ENCODE measurements at regions not wholly inside any gene's neighbourhood (a gene's known extent, or its start where the extent isn't known, plus 50 kb on each side); places are given as distances from the start of the nearest gene placed in this dataset.

DNA sequence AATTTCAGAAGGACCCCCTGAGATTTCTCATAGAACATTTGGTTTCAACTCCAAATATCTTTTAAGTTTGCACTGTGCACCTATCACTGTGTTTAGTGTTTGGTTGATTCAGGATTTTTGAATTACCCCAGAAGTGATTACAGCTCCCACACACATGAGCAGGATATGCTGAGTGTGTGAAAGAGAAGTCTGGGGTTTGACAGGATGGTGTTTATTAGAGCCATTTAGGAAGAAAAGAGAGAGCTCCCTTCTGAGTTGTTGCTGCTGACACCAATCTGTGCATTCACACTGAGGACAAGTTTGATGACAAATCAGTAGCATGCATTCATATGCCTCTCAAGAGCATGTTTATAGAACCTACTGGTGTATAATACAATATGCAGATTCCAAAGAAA is 118.1 kb downstream of the RPL22L1 start:
- no peak for DNase-seq

DNA sequence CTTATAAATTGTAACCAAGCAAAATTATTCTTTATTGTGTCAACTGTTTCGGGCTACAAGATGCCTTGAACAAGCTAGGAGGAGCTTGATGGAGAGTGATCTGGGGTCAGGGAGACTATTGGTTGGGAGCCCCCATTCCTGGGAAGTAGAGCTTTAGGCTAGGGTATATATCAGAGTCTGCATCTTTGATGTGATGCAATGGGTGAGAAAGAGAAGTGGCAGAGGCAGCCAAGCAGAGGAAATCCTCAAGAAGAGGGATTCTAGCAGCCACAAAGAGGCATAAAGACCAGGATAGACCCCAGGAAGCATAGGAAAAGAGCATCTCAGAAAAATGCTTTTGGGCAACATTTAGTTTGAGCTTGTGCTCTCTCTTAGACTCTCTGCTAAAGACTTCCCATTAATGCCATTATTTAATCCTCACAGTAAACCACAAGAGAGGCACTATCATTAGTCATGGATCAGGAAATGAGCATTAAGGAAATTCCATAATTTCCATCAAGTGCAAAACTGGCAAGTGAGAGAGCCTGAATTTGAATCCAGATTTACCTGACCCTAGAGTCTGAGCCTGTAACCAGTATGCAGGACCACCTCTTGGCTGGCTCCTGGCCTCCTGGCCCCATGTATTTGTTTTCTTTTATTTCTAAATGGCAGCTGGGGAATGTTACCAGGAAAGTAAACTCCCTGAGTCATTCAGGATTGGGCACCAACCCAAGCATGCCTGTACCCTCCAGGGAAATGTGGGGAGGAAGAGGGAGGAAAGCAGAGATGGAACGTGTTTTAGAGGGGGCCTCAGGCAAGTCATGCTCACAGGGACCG is 118.7 kb downstream of the RPL22L1 start:
- DNase-seq, result no peak

DNA sequence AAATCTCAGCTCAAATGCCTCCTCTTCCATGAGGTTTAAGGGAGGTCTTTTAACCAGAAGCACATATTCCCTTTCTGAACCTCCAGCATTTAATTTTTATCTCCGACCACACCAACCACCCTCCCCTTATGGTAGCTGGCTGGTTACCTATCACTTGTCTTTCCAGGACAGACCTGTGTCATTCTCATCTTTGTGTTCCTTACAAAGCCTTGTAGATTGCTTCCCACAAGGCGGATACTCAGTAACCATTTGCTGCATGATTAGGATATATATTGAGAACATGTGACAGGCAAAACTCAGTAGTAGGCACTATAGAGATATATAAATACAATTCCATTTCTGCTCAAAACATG is 119.5 kb downstream of the RPL22L1 start:
- DNase-seq, result no peak

DNA sequence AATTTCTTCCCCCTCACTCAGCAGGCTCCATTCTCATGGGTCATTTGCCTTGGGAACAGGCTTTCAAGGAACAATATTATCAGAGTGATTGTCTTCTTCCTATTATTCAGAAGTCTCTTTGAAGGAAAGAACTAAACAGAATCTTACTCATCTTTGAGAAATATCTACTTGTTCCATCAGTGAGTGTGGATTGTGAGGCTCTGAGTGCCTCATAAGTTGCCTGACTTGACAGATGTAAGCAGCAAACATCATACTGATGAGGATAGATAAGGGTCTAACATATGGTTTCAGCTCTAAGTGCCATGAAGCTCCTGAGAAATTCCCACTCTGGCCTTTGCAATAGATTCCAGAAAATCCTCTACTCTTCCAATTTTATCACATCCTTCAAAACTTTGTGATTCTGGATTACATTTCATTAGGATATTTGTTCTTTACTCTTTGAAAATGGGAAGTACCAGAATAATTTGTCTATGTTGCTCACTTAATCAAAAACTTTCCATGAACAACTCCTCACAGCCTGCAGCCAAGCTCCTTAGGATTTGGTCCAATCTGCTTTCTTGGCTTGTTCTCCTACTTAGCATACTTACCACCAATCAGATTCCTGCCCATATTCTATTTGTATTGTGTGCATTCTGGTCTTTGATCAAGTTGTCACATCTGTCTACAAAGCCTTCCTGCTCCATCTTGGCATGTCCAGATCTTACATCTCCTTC is 120.1 kb downstream of the RPL22L1 start:
- no peak for DNase-seq

DNA sequence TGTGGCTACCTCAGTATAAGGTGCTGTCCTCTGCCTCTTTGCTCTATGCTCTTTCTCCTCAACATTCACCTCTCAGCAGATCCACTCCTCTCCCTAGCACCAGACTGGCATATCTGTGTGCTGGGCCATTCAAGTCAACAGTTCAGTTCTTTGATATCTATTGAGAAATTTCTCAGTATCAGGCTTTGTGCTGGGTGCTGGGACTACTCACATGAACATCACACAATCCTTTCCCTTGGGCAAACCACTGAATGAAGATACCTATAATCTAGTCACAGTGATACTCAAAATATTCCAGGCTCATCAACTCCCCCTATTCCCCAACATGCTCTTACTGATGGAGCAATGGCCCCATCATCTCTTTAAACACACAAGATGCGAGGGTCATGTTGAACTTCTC is 120.8 kb downstream of the RPL22L1 start:
- no peak for DNase-seq

DNA sequence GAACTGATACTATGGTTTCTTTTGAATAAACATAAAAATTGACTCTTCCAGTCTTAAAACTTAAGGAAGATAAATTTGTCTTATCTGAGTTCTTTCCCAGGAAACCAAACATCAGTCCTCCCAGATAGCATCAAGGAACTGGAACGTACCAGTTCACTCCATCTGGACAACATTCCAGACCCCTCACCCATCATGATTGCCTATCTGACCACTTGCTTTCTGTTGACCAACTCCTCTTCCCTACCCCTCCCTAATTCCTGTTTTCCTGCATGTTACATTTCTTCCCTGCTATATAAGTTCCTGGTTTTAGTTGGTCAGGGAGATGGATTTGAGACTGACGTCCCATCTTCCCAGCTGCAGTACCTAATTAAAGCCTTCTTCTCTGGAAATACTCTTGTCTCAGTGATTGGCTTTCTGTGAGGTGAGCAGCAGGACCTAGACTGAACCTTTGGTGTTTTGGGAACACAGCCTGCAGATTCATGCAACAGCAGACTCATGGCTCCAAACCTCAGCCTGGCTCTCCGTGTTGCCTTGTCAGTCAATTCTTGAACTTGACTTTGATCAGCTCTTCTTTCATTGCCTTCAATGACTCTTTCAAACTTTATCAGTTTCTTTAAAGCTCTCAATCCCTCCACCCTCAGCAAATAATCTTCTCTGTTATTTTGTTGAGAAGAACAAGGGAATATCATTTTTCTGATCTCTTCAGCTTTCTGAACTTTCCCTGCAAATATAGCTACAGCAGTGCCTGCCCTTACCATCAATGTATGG is 123.6 kb downstream of the RPL22L1 start:
- no peak for DNase-seq

DNA sequence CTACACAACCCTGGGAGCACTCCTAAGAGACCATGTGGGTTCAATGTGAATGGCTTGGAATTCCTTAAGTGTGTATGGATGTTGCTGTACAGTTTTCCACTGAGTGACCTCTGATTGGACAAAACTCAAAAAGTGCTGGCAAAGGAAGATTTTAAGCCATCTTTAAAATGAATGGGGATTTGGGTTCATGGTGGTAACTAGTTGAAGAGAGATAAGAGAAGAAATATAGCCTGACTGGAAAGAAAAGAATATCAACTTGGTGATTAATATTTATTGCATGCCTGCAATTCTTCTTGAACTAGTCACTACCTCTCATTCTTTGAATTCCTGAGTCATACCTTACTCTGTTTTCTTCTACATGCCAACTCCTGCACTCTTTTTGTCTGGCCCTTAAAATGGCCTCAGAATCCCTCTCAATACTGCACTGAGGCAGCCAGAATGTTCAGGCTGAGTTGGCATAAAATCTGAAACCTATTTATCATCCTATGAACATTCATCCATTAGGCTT is 124.7 kb downstream of the RPL22L1 start:
- DNase-seq, result no peak

DNA sequence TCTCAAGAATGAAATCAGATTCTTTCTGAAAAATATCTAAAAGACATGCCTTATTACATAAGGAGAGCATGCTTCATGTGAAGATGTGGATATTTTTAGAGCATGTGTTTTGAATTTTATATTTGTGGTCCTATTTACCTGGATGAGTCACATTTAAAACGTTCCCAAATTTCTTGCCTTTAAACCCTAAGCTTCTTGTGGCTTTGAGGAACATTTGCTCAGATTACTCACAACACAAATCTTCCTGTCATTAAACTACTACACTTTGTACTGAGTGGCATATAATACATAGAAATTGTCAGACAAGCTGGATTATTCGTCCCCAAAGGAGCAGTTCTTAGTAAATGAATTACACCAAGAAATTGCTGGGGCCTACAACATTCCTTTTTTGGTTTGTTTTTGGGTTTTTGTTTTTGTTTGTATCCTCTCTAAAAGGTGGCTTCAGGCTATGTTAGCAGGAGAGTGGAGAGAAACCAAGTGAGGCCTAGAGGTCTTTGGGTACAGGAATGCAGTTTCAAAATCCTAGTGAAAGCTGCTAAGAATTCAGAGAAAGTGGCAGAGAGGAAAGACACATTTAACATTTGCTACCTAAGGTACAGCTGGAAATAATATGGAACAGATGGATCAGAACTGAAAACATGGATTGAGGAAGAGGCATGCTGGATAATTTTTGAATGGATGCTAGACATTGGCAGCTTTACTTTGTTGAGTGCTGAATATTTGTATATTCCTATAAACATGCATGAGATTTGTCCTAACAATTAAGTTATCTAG is 128.1 kb downstream of the RPL22L1 start:
- DNase-seq, result no peak

DNA sequence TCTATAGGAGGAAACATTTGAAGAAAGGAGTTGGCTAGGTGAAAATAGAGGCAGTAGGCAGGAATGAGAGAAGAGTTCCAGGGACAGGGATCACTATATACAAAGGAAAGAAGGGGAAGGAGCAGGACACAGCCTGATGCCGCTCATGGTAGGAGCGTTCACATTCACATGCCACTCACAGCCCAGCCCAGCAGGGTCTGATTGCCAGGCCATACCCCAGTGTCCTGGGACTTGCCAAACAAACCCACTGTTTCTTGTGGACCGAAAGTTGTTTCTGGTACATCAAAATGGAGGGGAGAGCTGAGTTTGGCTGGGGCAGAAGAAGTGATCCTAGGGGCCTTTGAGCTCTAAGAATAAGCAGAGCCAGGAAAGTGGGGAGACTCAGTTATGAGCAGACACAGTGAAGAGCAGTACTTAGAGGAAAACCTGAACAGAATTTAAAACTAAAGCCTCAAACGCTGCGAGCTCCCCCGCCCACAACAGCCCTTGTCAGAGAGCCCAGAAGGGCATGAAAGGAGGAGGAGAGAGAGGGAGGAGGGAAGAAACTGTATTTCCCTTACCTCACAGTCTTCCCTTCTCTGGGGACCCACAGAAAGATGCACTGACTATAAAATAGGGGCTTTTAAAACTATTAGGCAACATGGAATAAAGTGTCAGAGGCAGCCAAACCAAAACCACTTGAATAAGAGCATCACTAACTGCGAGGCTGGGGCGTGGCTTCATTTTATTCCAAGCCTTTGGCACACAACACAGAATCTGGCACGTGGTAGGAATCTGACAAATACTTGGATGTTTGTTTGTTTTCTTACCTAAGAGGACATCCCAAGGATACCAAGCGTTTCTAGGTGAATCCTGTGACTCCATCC is 129.0 kb downstream of the RPL22L1 start:
- DNase-seq, result no peak

DNA sequence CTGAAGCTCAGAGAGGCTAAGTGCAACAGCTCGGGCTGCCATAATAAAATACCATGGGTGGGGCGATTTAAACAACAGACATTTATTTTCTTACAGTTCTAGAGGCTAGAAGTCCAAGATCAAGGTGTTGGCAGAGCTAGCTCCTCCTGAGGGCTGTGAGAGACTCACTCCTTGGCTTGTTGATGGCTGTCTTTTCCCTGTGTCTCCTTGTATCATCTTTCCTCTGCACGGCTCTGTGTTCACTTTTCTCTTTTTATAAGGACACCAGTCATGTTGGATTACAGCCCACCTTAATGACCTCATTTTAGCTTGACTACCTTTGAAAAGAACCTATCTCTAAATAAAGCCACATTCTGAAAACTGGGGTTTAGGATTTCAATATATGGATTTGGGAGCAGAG is 129.7 kb downstream of the RPL22L1 start:
- no peak for DNase-seq

DNA sequence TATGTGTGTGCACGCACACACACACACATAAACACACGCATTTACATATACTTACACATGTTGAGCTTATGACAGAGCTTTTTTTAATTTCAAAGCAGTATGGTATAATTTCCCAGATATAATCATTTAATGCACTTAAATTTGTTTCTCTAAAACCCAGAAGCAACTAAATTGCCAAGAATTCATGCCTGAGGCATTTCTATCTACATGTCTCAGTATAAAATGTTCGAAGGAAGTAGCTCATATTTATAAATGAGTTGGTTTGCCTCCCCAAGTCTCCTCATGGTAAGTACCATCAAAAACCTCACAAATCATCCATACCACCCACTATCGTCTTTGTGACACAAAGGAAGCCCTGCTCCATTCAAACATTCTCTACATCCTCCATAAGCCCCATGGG is 130.6 kb downstream of the RPL22L1 start:
- DNase-seq, result no peak

DNA sequence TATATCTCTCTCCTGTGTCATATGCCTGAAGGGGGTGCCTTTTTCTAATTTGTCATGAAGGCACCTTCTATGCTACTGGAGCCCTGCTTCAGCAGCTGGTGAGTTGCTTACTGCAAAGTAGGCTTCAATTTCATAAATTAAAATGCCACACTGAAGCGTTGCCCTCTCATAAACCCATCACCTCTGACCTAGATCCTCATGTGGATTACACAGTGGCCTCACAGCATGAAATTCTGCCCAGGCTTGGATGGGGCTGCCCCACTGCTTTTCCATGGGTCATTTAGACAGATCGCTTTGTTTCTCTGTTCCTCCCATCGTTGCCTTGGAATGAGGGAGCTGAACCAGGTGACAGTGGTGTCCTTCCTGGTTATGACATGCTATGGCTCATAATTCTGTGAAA is 131.2 kb downstream of the RPL22L1 start:
- DNase-seq, result no peak

DNA sequence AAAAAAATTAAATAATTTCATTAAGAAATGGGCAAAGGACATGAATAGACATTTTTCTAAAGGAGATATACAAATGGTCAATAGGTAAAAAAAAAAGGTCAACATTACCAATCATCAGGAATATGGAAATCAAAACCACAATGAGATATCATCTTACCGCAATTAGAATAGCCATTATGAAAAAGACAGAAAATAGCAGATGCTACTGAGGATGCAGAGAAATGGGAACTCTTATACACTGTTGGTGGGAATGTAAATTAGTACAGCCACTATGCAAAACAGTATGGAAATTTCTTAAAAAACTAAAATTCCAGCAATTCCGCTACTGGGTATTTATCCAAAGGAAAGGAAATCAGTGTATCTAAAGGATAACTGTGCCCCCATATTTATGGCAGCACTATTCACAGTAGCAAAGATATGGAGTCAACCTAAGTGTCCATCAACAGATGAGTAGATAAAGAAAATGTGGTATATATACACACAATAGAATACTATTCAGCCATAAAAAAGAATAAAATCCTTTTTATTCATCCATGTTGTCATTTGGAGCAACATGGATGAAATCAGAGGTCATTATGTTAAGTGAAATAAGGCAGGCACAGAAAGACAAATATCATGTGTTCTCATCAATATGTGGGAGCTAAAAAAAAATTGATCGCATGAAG is 132.4 kb downstream of the RPL22L1 start:
- no peak for DNase-seq

DNA sequence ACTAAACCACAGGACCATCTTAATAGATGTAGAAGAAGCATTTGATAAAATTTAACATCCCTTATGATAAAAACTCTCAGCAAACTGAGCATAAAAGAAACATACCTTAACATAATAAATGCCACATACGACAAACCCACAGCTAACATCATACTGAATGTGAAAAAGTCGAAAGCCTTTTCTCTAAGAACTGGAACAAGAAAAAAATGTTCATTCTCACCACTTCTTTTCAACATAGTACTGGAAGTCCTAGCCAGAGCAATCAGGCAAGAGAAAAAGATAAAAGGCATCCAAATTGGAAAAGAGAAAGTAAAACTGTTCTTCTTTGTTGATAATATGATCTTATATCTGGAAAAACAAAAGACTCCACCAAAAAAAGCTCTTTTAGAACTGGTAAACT is 134.2 kb downstream of the RPL22L1 start:
- DNase-seq, result no peak

DNA sequence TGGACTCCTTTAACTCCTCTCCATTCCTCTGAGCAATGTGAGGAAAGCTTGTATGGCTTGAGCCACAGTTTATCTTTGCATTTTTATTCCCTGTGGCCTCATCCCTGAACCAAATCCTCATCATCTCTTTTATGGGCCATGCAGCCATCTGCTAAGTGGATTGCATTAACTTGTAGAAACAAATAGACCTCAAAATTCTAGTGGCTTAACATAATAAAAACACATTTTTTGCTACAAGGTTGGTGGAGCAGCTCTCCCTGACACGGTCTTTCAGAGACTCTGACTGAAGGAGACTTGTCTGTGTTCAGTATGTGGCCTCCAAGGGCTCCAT is 135.3 kb downstream of the RPL22L1 start:
- DNase-seq, result no peak

DNA sequence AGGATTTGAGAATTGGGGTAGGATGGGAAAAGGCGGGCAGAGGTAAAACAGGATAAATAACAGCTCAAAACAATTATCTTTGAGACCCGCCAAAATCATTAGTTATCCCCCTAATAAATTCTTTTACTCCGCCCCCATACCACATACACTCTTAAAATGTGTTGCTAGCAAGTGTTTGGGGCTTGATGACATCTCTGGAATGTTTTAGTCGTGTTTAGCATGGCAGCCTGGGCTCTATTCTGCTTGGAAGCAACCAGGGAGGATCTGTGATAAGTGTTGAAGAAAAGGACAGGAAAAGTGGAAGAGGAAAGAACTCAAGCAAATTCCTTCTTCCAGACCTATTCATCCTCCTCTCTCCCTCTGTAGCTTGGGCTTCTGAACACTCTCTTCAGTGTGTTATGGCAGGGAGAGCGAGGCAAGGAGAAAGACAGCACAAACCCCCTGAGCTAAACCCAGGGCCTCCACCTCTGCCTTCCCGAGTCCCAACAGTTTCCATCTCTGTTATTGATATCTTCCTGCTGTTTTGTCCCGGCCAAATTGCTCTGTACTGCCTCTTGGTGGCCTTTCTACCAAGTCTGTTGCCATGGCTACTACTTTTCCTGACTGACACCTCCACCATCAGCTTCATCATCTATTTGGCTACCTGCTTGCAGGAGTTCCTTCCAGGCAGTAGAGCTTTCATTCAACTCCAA is 135.8 kb downstream of the RPL22L1 start:
- no peak for DNase-seq

DNA sequence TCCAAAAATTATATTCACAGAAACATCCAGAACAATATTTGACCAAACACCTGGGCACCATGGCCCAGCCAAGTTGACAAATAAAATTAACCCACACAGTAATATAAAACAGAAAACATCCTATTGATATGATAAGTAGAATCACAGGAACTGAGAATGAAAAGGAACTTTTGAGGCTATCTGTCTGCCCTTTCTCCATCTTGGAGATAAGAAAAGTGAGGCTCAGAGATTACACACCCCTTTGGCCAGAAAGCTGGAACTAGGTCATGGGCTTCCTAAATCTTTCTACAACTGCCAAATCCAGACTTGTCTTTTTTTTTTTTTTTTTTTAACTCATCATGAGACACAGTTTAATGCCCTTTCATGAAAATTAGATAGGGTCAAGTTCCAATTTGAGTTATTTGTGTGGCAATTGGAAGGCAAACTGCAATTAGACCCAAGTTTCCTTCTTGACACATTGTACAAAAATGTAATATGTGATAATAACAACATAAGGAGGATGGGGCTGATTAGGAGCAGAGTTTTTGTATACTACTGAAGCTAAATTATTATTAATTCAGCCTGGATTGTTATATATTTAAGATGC is 137.2 kb downstream of the RPL22L1 start:
- DNase-seq, result no peak

DNA sequence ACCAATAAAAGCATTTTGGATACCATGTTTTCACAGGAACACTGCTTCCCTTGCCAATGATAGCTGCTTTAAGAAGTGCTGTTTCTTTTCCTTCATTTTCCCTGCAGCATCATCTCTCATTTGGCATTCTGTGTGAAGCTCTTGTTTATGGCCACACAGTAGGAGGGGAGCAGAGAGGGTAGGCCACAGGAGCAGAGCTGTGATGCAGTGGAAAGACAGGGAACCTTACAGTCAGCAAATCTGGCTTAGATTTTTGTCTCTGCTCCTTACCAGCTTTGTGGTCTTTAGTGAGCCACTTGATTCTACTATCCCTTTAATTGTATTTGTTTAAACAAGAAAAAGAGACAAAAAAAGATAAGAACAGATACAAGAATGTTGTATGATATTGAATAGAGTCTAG is 138.7 kb downstream of the RPL22L1 start:
- DNase-seq, result no peak

DNA sequence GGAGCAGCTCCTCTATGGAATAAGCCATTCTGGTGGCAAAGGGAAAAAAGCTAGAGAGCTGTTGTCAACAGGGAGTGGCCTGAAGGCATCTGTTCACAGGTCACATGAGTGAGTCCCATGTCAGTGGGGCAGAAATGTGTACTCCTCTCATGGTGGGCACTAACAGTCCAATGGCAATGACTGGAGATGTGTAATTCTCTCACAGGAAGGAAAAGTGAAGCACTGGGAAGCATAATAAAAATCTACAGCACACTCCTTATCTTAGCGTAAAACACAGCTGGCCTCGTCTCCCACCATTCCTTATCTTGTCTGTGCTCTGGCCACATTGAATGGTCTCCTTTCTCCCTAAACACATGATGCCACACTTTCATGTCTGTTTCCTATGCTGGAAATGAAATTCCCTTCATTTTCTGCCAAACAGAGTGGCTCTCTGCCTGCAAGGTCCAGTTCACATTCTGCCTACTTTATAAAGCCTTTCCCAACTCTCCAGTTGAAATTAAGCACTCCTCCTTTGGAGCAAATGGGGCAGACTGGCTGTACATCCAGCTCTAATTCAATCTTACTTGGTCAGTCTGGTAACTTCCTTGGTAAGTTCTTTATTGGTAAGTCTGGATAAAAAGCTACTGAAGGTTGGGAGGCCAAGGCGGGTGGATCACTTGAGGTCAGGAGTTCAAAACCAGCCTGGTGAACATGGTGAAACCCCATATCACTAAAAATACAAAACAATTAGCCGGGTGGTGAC is 139.8 kb downstream of the RPL22L1 start:
- no peak for DNase-seq

DNA sequence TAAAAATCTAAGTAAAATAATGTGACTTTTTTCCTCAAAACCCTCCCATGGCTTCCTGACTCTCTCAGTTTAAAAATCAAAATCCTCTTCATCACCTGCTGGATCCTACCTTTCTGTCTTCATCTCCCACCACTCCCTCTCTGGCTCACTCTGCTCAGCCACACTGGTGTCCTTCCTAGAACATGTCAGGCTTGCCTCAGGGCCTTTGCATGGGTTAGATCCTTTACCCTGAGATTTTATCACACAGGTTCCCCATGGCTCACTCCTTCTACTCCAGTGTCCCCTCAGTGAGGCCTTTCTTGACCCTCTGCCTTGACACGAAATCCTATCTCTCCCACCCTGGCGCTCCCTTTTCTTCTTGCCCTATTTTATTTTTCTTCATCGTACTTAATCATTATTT is 141.8 kb downstream of the RPL22L1 start:
- no peak for DNase-seq

All from stimulated activated CD4-positive, alpha-beta T cell treated with anti-CD3 and anti-CD28 coated beads, Interleukin-2, amount 100 ng/mL, for 48 hours (primary cell).